ENCODE measurements at regions not wholly inside any gene's neighbourhood (a gene's known extent, or its start where the extent isn't known, plus 50 kb on each side); places are given as distances from the start of the nearest gene placed in this dataset.

GRCh38 chr3:25376340-25376739 lies 51.7 kb upstream of the RARB start:
- TF ChIP-seq POLR2A (IDR thresholded peaks at IDR 0.05; ENCODE audit: extremely low read depth, insufficient read length) (no peak), CTCF (IDR thresholded peaks at IDR 0.05; ENCODE audit: low read depth, low read length) (no peak), MYC (IDR thresholded peaks at IDR 0.05; ENCODE audit: low read depth, low read length) (no peak)
- TF ChIP-seq, protein P1, sequence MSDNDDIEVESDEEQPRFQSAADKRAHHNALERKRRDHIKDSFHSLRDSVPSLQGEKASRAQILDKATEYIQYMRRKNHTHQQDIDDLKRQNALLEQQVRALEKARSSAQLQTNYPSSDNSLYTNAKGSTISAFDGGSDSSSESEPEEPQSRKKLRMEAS (IDR thresholded peaks at IDR 0.05; ENCODE audit: low read depth, low read length), result no peak

Measured in NB4 (cell line).